ENCODE measurements at regions not wholly inside any gene's neighbourhood (a gene's known extent, or its start where the extent isn't known, plus 50 kb on each side); places are given as distances from the start of the nearest gene placed in this dataset.
"Not testable (repeated sequence)": the region's sequence is repeated elsewhere in the genome, so short reads cannot be mapped to it uniquely, and the experiment has no call there.

- in situ Hi-C loops (cut with HindIII; ENCODE audit: low sequenced_read_pairs); H3K4me3 ChIP-seq (ENCODE audit: low read depth, low read length); DNase-seq (ENCODE audit: low read depth): not testable (repeated sequence)
- TF ChIP-seq CTCF (IDR thresholded peaks at IDR 0.05; ENCODE audit: low read depth, low read length, missing control alignments): peak; percentile 17
These were observed 1546.5 kb downstream of the RPIA start for GRCh38 chr2:90237923-90238361.

- H3K4me3 ChIP-seq (ENCODE audit: low read depth, low read length); DNase-seq (ENCODE audit: low read depth); in situ Hi-C loops (cut with HindIII; ENCODE audit: low sequenced_read_pairs): not testable (repeated sequence)
These were observed 1547.2 kb downstream of the RPIA start for GRCh38 chr2:90238505-90239230.

- in situ Hi-C loops (cut with HindIII; ENCODE audit: low sequenced_read_pairs); DNase-seq (ENCODE audit: low read depth); H3K4me3 ChIP-seq (ENCODE audit: low read depth, low read length): not testable (repeated sequence)
These were observed 1548.3 kb downstream of the RPIA start for GRCh38 chr2:90239769-90240168.

GRCh38 chr2:90244902-90245765 is 1553.7 kb downstream of the RPIA start:
- H3K4me3 ChIP-seq (ENCODE audit: low read depth, low read length); in situ Hi-C loops (cut with HindIII; ENCODE audit: low sequenced_read_pairs); DNase-seq (ENCODE audit: low read depth): not testable (repeated sequence)

GRCh38 chr2:90248400-90248799 is 1556.9 kb downstream of the RPIA start:
- in situ Hi-C loops (cut with HindIII; ENCODE audit: low sequenced_read_pairs): not testable (repeated sequence)

GRCh38 chr2:90250350-90250749 is 1558.9 kb downstream of the RPIA start:
- H3K4me3 ChIP-seq (ENCODE audit: low read depth, low read length); in situ Hi-C loops (cut with HindIII; ENCODE audit: low sequenced_read_pairs); DNase-seq (ENCODE audit: low read depth): not testable (repeated sequence)

More at GRCh38 chr2:90248400-90248799, 1556.9 kb downstream of the RPIA start:
- not testable (repeated sequence) for H3K4me3 ChIP-seq (ENCODE audit: low read depth, low read length); DNase-seq (ENCODE audit: low read depth)

GRCh38 chr2:90251576-90251975 is 1560.1 kb downstream of the RPIA start:
- H3K4me3 ChIP-seq (ENCODE audit: low read depth, low read length); DNase-seq (ENCODE audit: low read depth); in situ Hi-C loops (cut with HindIII; ENCODE audit: low sequenced_read_pairs): not testable (repeated sequence)

- in situ Hi-C loops (cut with HindIII; ENCODE audit: low sequenced_read_pairs); DNase-seq (ENCODE audit: low read depth): not testable (repeated sequence)
These were observed 1561.8 kb downstream of the RPIA start for GRCh38 chr2:90253306-90253705.

GRCh38 chr2:90266888-90267287 is 1575.4 kb downstream of the RPIA start:
- H3K4me3 ChIP-seq (ENCODE audit: low read depth, low read length); in situ Hi-C loops (cut with HindIII; ENCODE audit: low sequenced_read_pairs); DNase-seq (ENCODE audit: low read depth): not testable (repeated sequence)

More at GRCh38 chr2:90253306-90253705, 1561.8 kb downstream of the RPIA start:
- not testable (repeated sequence) for H3K4me3 ChIP-seq (ENCODE audit: low read depth, low read length)

GRCh38 chr2:90287751-90288150 is 1596.3 kb downstream of the RPIA start:
- DNase-seq (ENCODE audit: low read depth); H3K4me3 ChIP-seq (ENCODE audit: low read depth, low read length); in situ Hi-C loops (cut with HindIII; ENCODE audit: low sequenced_read_pairs): not testable (repeated sequence)

- DNase-seq (ENCODE audit: low read depth); in situ Hi-C loops (cut with HindIII; ENCODE audit: low sequenced_read_pairs); H3K4me3 ChIP-seq (ENCODE audit: low read depth, low read length): not testable (repeated sequence)
These were observed 1596.9 kb downstream of the RPIA start for GRCh38 chr2:90288396-90288795.

- DNase-seq (ENCODE audit: low read depth); H3K4me3 ChIP-seq (ENCODE audit: low read depth, low read length); in situ Hi-C loops (cut with HindIII; ENCODE audit: low sequenced_read_pairs): not testable (repeated sequence)
These were observed 1598.0 kb downstream of the RPIA start for GRCh38 chr2:90289291-90289980.

- in situ Hi-C loops (cut with HindIII; ENCODE audit: low sequenced_read_pairs); H3K4me3 ChIP-seq (ENCODE audit: low read depth, low read length); DNase-seq (ENCODE audit: low read depth): not testable (repeated sequence)
These were observed 1599.2 kb downstream of the RPIA start for GRCh38 chr2:90290701-90291100.

GRCh38 chr2:90291168-90291883 is 1599.9 kb downstream of the RPIA start:
- H3K4me3 ChIP-seq (ENCODE audit: low read depth, low read length); DNase-seq (ENCODE audit: low read depth); in situ Hi-C loops (cut with HindIII; ENCODE audit: low sequenced_read_pairs): not testable (repeated sequence)

- in situ Hi-C loops (cut with HindIII; ENCODE audit: low sequenced_read_pairs); DNase-seq (ENCODE audit: low read depth); H3K4me3 ChIP-seq (ENCODE audit: low read depth, low read length): not testable (repeated sequence)
These were observed 1600.5 kb downstream of the RPIA start for GRCh38 chr2:90291934-90292333.

All from astrocyte of the cerebellum (primary cell).